K562 (cell line): ENCODE measurements at regions not wholly inside any gene's neighbourhood (a gene's known extent, or its start where the extent isn't known, plus 50 kb on each side); places are given as distances from the start of the nearest gene placed in this dataset.

Experiments used
- ATAC-seq: fragments of 200-7000 bp; cut with Tn5 transposase; 3 replicates; pipeline ENCODE4 v1.9.1; 2020; ENCODE audit warnings: moderate library complexity
- BruUV-seq: library from RNA; stranded (reverse); fragments of 400-500 nt; replicated peaks from 2 replicates; lab custom pipeline; 2021; lab: Mats Ljungman, UMichigan
- CTCF ChIA-PET: fragments of 300-600 bp; formaldehyde crosslinking; extraction: SDS; loops from one replicate; lab custom pipeline; 2021; ENCODE audit warnings: low intra/inter-chr PET ratio; lab: Yijun Ruan, JAX
- POLR2A ChIA-PET: fragments of 300-600, 350-650 bp; sonication (Branson Sonifier 250); formaldehyde crosslinking; extraction: SDS; loops from one replicate; lab custom pipeline; 2021; ENCODE audit warnings: antibody characterized with exemption, inconsistent platforms; lab: Yijun Ruan, JAX
- DNase-seq, 4 experiments: peaks; one replicate each; pipeline versions ENCODE4 v3.0.0 to v3.0.0-alpha.2; 2011 to 2018; ENCODE audit warnings: low spot score in 3 of 4, mixed read lengths in 3 of 4; ENCODE audit errors: extremely low read depth in 1 of 4
- FAIRE-seq: peaks from 2 replicates; lab custom pipeline; 2011; peaks lifted over from hg19 to GRCh38; lab: Jason Lieb, UNC
- H2AFZ ChIP-seq: 2 replicates; pipeline ENCODE4 v1.6.0; 2011; ENCODE audit warnings: low read depth, low read length, control low read depth, inconsistent platforms
- H3K27ac ChIP-seq: fragments of 200-600 bp; 3 replicates; pipeline ENCODE4 v1.8.0; 2011; ENCODE audit warnings: low read depth, mild to moderate bottlenecking, control low read depth, inconsistent platforms, low read length, moderate library complexity, mixed read lengths; ENCODE audit errors: extremely low read depth
- H3K27me3 ChIP-seq, 2 experiments: fragments of 300-600 bp in 1 of 2; 2 replicates in 1 of 2; 3 replicates in 1 of 2; pipeline versions ENCODE4 v1.6.0 to v1.8.0; 2011; ENCODE audit warnings: inconsistent platforms in 2 of 2, low read length in 2 of 2, mild to moderate bottlenecking in 1 of 2, mixed read lengths in 1 of 2, moderate library complexity in 1 of 2; ENCODE audit not compliant: control insufficient read depth in 2 of 2, insufficient read depth in 2 of 2
- H3K36me3 ChIP-seq: fragments of 300-600 bp; 3 replicates; pipeline ENCODE4 v1.8.0; 2011; ENCODE audit warnings: mild to moderate bottlenecking, low read length, inconsistent platforms; ENCODE audit not compliant: control insufficient read depth, insufficient read depth
- H3K4me1 ChIP-seq, 2 experiments: fragments of 200-600 bp in 1 of 2; replicated peaks in 1 of 2; 2 replicates in 1 of 2; 3 replicates in 1 of 2; pipeline versions ENCODE4 v1.5.1 to v1.8.0; 2011; ENCODE audit warnings: inconsistent platforms in 2 of 2, low read length in 2 of 2, mild to moderate bottlenecking in 1 of 2, mixed read lengths in 1 of 2, moderate library complexity in 1 of 2; ENCODE audit not compliant: control insufficient read depth in 2 of 2, insufficient read depth in 2 of 2
- H3K4me2 ChIP-seq: 2 replicates; pipeline ENCODE4 v1.6.1; 2011; ENCODE audit warnings: low read length, control low read depth, inconsistent platforms, mixed read lengths; ENCODE audit not compliant: insufficient read depth
- H3K4me3 ChIP-seq: fragments of 200-600 bp; sonication (generic), shearing (Covaris generic); 2 replicates; pipeline ENCODE4 v1.5.1; 2016; ENCODE audit warnings: control low read depth, inconsistent platforms
- H3K79me2 ChIP-seq: fragments of 200-600 bp; 3 replicates; pipeline ENCODE4 v1.8.0; 2011; ENCODE audit warnings: low read length, inconsistent platforms; ENCODE audit not compliant: control insufficient read depth, insufficient read depth
- H3K9ac ChIP-seq, 2 experiments: 2 replicates each; pipeline versions ENCODE4 v1.6.0 to v1.6.1; 2011; ENCODE audit warnings: low read depth in 2 of 2, low read length in 2 of 2, control low read depth in 1 of 2, inconsistent platforms in 1 of 2, mild to moderate bottlenecking in 1 of 2, mixed read lengths in 1 of 2; ENCODE audit not compliant: insufficient read depth in 1 of 2
- H3K9me1 ChIP-seq: one replicate; pipeline ENCODE4 v1.6.0; 2011; ENCODE audit warnings: inconsistent platforms, mild to moderate bottlenecking, low read length, moderate library complexity; ENCODE audit not compliant: control insufficient read depth, insufficient read depth
- H3K9me3 ChIP-seq: replicated peaks from 2 replicates; pipeline ENCODE4 v1.5.1; 2011; ENCODE audit warnings: low read depth, low read length, inconsistent platforms; ENCODE audit not compliant: control insufficient read depth, insufficient read depth
- H4K20me1 ChIP-seq: replicated peaks from 2 replicates; pipeline ENCODE4 v1.6.1; 2011; ENCODE audit warnings: low read length, inconsistent platforms, mixed read lengths; ENCODE audit not compliant: control insufficient read depth, insufficient read depth
- DMBX1 ChIP-seq: fragments of 250-450 bp; sonication (Bioruptor Pico); IDR thresholded peaks from 2 replicates; pipeline ENCODE4 v1.8.0; 2022; ENCODE audit warnings: inconsistent platforms, mild to moderate bottlenecking, moderate library complexity, borderline replicate concordance
- HDAC6 ChIP-seq: IDR thresholded peaks from 2 replicates; pipeline ENCODE4 v1.6.1; 2012; ENCODE audit warnings: low read depth, mild to moderate bottlenecking, control low read depth, inconsistent platforms, low read length, moderate library complexity
- L3MBTL2 ChIP-seq: fragments of 450-650 bp; IDR thresholded peaks from 2 replicates; pipeline ENCODE4 v1.6.1; 2016; ENCODE audit warnings: mild to moderate bottlenecking, moderate library complexity
- NRF1 ChIP-seq, 2 experiments: fragments of 450-650 bp; IDR thresholded peaks in 1 of 2; conservative IDR thresholded peaks in 1 of 2; 2 replicates each; pipeline ENCODE4 v1.6.1; 2014; ENCODE audit warnings: mild to moderate bottlenecking in 2 of 2
- SP1 ChIP-seq: sonication (generic); formaldehyde crosslinking; IDR thresholded peaks from 2 replicates; pipeline ENCODE4 v1.8.1; 2022; ENCODE audit warnings: mild to moderate bottlenecking, missing genetic modification reagents
- ZNF324 ChIP-seq: fragments of 250-450 bp; sonication (Bioruptor Pico); IDR thresholded peaks from 2 replicates; pipeline ENCODE4 v1.4.0; 2020; ENCODE audit warnings: mild to moderate bottlenecking
- ZNF668 ChIP-seq: fragments of 250-450 bp; sonication (Bioruptor Pico); IDR thresholded peaks from 2 replicates; pipeline ENCODE4 v1.8.0; 2022; ENCODE audit warnings: mild to moderate bottlenecking, inconsistent platforms
- WGBS: fragments of 100-300 bp; shearing (Covaris generic); methylation state at CpG from one replicate; pipeline ENCODE4 v1.1.6; 2016; ENCODE audit warnings: low coverage, mixed read lengths; ENCODE audit not compliant: insufficient coverage; ENCODE audit errors: missing lambda C conversion rate; 5-methylcytosine and 5-hydroxymethylcytosine counted together
- in situ Hi-C: fragments of 300-500 bp; cut with MboI; formaldehyde crosslinking; loops from 4 replicates; pipeline ENCODE4 v1.15.0; 2018; ENCODE audit warnings: inconsistent platforms, mixed read lengths
- intact Hi-C: fragments of 100-400 bp; cut with micrococcal nuclease; formaldehyde crosslinking; loops from 2 replicates; pipeline ENCODE4 v1.14.2; 2022
- TF ChIP-seq, protein P1 (sequence below), 2 experiments: fragments of 450-650 bp; IDR thresholded peaks; 2 replicates each; pipeline ENCODE4 v1.6.1; 2016

DNA sequence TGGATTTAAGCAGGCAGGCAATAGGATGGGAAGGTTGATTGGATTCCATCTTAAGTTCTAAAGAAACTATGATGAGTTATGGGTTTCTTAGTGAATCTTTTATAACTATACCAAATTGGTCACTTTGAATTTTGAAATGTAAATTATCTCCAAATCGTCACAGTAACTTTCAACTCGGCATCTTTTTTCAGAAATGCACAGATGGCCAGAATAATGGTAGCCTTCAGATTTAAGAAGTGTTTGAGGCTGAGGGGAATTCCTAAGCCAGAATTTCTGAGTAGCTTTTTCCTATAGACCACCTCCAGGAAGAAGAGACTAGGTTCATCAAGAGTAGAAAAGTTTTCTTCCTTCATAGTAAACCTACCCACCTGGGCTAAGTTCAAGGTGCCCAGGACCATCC is 663.7 kb upstream of the TENM3 start:
- Histone ChIP-seq H3K4me3 (no peak overlapping the region), H4K20me1 (no peaks in the 10 kb centered on the region), H3K27ac (no peak overlapping the region), H3K27me3 (no peaks in the 10 kb centered on the region), H3K4me2 (no peak overlapping the region), H3K36me3 (no peaks in the 10 kb centered on the region), H3K9me3 (no peaks in the 10 kb centered on the region), H3K9ac (no peak overlapping the region), H3K4me1 (no peaks in the 10 kb centered on the region), H3K79me2 (no peaks in the 10 kb centered on the region), H2AFZ (no peak overlapping the region), H3K9me1 (no peaks in the 10 kb centered on the region)
- ChIA-PET POLR2A (no interaction called here), CTCF (no interaction called here)
- TF ChIP-seq L3MBTL2 (no peak), ZNF324 (CRISPR knock-in tag) (no peak), HDAC6 (no peak), ZNF668 (CRISPR knock-in tag) (no peak), DMBX1 (CRISPR knock-in tag) (no peak)
- no TSS peak for BruUV-seq
- ATAC-seq: no peak
- no peak for DNase-seq
- FAIRE-seq: no peak
- in situ Hi-C loops (no loop called here), intact Hi-C loops (no loop called here)
- WGBS: 0% methylated on average over 2 of the region's 2 CpGs

DNA sequence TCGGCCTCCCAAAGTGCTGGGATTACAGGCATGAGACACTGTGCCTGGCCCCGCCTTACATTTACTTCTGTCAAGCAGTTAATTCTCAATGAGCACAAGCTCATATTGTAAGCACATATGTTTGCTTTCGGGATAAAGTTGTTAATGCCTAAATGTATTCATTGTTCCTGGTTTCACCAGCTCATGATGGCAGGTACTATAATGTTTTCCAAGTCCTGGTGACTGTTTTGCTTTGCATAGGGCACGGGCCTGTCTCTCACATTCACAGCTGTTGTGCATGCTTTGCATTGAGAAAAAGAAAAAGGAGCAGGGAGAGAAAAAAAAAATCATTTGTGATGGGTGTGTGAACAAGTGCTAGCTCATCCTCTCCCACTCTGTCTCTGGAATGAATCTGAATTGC is 661.2 kb upstream of the TENM3 start:
- POLR2A ChIA-PET: no interaction called here
- TF ChIP-seq, protein P1, sequence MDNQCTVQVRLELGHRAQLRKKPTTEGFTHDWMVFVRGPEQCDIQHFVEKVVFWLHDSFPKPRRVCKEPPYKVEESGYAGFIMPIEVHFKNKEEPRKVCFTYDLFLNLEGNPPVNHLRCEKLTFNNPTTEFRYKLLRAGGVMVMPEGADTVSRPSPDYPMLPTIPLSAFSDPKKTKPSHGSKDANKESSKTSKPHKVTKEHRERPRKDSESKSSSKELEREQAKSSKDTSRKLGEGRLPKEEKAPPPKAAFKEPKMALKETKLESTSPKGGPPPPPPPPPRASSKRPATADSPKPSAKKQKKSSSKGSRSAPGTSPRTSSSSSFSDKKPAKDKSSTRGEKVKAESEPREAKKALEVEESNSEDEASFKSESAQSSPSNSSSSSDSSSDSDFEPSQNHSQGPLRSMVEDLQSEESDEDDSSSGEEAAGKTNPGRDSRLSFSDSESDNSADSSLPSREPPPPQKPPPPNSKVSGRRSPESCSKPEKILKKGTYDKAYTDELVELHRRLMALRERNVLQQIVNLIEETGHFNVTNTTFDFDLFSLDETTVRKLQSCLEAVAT (IDR thresholded peaks at IDR 0.05): no peak
- no peak for TF ChIP-seq NRF1 (conservative IDR thresholded peaks at IDR 0.05 in 1 of 2, IDR thresholded peaks at IDR 0.05 in 1 of 2)
- TF ChIP-seq SP1 (CRISPR knock-in tag): no peak

More for the DNA sequence above, 661.2 kb upstream of the TENM3 start:
- WGBS: 0% methylated on average over 4 of the region's 4 CpGs
- no peak overlapping the region for H3K4me2 ChIP-seq
- no peaks in the 10 kb centered on the region for H3K9me3 ChIP-seq
- H3K27ac ChIP-seq: no peak overlapping the region
- intact Hi-C loops (no loop called here), in situ Hi-C loops (no loop called here)
- no peak overlapping the region for H2AFZ ChIP-seq
- no peak overlapping the region for H3K9ac ChIP-seq
- ATAC-seq: no peak
- no peaks in the 10 kb centered on the region for H3K36me3 ChIP-seq
- H3K27me3 ChIP-seq: no peaks in the 10 kb centered on the region
- no peaks in the 10 kb centered on the region for H3K9me1 ChIP-seq
- H3K79me2 ChIP-seq: no peaks in the 10 kb centered on the region
- no peak for DNase-seq
- BruUV-seq: no TSS peak
- no peak for FAIRE-seq
- no peaks in the 10 kb centered on the region for H3K4me1 ChIP-seq
- H3K4me3 ChIP-seq: no peak overlapping the region
- no peaks in the 10 kb centered on the region for H4K20me1 ChIP-seq
- CTCF ChIA-PET: interaction anchor here (0.7 kb wide), 1 partner anchor 588 kb away, joined by 5 read pairs; no protein-coding TSS in a partner anchor
